Testis (tissue), 2 donors: ENCODE measurements at regions not wholly inside any gene's neighbourhood (a gene's known extent, or its start where the extent isn't known, plus 50 kb on each side); places are given as distances from the start of the nearest gene placed in this dataset.

ENCODE experiments used
- DNase-seq: peaks from one replicate; pipeline ENCODE4 v3.0.0-alpha.2; 2019
- H3K27ac ChIP-seq, 2 donors: fragments of 200-600 bp; sonication (generic); one replicate each; pipeline ENCODE4 v1.5.1; 2019
- H3K27me3 ChIP-seq: fragments of 200-600 bp; sonication (generic); one replicate; pipeline ENCODE4 v1.5.1; 2019
- H3K36me3 ChIP-seq: fragments of 200-600 bp; sonication (generic); one replicate; pipeline ENCODE4 v1.5.1; 2017; ENCODE audit warnings: low read depth; ENCODE audit errors: missing control alignments
- H3K4me1 ChIP-seq: fragments of 200-600 bp; sonication (generic); one replicate; pipeline ENCODE4 v1.5.1; 2019
- H3K4me3 ChIP-seq, 2 donors: fragments of 200-600 bp; sonication (generic); one replicate each; pipeline ENCODE4 v1.5.1; 2017 to 2019
- H3K9me3 ChIP-seq: fragments of 200-600 bp; sonication (generic); one replicate; pipeline ENCODE4 v1.5.1; 2017
- POLR2A ChIP-seq: fragments of 450-650 bp; IDR thresholded peaks from one replicate; pipeline ENCODE4 v1.6.1; 2017; ENCODE audit warnings: antibody characterized with exemption, mild to moderate bottlenecking, moderate library complexity
- WGBS, 2 donors: methylation state at CpG; one replicate each; pipeline ENCODE4 v1.1.5; 2018; 5-methylcytosine and 5-hydroxymethylcytosine counted together
- intact Hi-C: fragments of 100-400 bp; cut with DNase I; formaldehyde crosslinking; loops from one replicate; pipeline ENCODE4 v1.15.1; 2023; ENCODE audit warnings: low total_unique reads
- TF ChIP-seq, protein P1 (sequence below), 3 experiments: fragments of 450-650 bp in 2 of 3; fragments of 200-600 bp in 1 of 3; sonication (generic) in 1 of 3; IDR thresholded peaks; one replicate each; pipeline ENCODE4 v1.5.1; 2016 to 2019; ENCODE audit warnings: antibody characterized with exemption in 3 of 3, mild to moderate bottlenecking in 2 of 3, moderate library complexity in 1 of 3

- TF ChIP-seq, protein P1, sequence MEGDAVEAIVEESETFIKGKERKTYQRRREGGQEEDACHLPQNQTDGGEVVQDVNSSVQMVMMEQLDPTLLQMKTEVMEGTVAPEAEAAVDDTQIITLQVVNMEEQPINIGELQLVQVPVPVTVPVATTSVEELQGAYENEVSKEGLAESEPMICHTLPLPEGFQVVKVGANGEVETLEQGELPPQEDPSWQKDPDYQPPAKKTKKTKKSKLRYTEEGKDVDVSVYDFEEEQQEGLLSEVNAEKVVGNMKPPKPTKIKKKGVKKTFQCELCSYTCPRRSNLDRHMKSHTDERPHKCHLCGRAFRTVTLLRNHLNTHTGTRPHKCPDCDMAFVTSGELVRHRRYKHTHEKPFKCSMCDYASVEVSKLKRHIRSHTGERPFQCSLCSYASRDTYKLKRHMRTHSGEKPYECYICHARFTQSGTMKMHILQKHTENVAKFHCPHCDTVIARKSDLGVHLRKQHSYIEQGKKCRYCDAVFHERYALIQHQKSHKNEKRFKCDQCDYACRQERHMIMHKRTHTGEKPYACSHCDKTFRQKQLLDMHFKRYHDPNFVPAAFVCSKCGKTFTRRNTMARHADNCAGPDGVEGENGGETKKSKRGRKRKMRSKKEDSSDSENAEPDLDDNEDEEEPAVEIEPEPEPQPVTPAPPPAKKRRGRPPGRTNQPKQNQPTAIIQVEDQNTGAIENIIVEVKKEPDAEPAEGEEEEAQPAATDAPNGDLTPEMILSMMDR (IDR thresholded peaks at IDR 0.05), result no peak
- TF ChIP-seq POLR2A, result no peak
- no peaks in the 10 kb centered on the region for H3K27me3 ChIP-seq
- 77 to 83% methylated on average over 4 of the region's 4 CpGs for WGBS, 2 donors
Measured at GRCh38 chr16:76801357-76801756, 389.6 kb upstream of the MON1B start.

GRCh38 chr16:76816475-76816874 lies 374.5 kb upstream of the MON1B start:
- intact Hi-C loops, result no loop called here
- Histone ChIP-seq H3K27me3 (no peaks in the 10 kb centered on the region), H3K36me3 (no peaks in the 10 kb centered on the region), H3K9me3 (no peaks in the 10 kb centered on the region), H3K4me1 (no peaks in the 10 kb centered on the region), H3K4me3 (no peak overlapping the region), H3K27ac (no peak overlapping the region)
- TF ChIP-seq POLR2A, result no peak
- TF ChIP-seq, protein P1 (IDR thresholded peaks at IDR 0.05), result no peak
- WGBS, 2 donors, result 90 to 92% methylated on average over 2 of the region's 2 CpGs
- DNase-seq, result no peak

More at GRCh38 chr16:76801357-76801756, 389.6 kb upstream of the MON1B start:
- H3K4me3 ChIP-seq, result no peak overlapping the region
- no peaks in the 10 kb centered on the region for H3K4me1 ChIP-seq
- intact Hi-C loops, result no loop called here
- no peaks in the 10 kb centered on the region for H3K9me3 ChIP-seq
- H3K36me3 ChIP-seq, result no peaks in the 10 kb centered on the region
- H3K27ac ChIP-seq, result no peak overlapping the region
- DNase-seq, result no peak

DNA sequence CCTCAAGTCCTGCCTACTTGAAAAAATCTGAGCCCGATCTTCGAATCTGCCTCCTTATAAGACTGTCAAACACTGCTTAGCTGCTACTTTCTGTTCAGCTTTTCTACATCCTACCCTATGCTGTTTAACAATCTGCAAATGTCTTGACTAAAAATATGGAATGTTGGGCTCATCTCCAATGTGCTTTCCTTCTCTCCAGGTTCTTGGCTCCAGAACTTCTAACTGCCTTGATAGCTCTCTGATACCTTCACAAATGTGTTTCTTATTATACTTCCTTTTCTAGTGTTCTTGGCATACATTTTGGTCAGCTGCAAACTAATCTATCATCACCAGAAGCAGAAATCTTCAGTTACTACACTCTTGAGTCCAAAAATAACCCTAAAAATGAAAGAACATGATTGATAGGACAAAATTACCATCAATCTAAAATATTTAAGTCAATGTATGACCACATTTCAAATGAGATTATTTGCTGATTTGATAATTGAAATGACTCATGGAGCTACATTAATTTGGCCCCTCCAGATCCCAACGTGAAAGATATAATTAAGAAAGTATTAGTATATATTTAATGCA lies 372.3 kb upstream of the MON1B start:
- intact Hi-C loops, result no loop called here
- DNase-seq, result no peak
- Histone ChIP-seq H3K36me3 (no peaks in the 10 kb centered on the region), H3K27me3 (no peaks in the 10 kb centered on the region), H3K27ac (no peak overlapping the region), H3K9me3 (no peaks in the 10 kb centered on the region), H3K4me3 (no peak overlapping the region), H3K4me1 (no peaks in the 10 kb centered on the region)
- TF ChIP-seq, protein P1 (IDR thresholded peaks at IDR 0.05), result no peak
- no peak for TF ChIP-seq POLR2A
- WGBS, 2 donors, result 67 to 78% methylated on average over 3 of the region's 3 CpGs

DNA sequence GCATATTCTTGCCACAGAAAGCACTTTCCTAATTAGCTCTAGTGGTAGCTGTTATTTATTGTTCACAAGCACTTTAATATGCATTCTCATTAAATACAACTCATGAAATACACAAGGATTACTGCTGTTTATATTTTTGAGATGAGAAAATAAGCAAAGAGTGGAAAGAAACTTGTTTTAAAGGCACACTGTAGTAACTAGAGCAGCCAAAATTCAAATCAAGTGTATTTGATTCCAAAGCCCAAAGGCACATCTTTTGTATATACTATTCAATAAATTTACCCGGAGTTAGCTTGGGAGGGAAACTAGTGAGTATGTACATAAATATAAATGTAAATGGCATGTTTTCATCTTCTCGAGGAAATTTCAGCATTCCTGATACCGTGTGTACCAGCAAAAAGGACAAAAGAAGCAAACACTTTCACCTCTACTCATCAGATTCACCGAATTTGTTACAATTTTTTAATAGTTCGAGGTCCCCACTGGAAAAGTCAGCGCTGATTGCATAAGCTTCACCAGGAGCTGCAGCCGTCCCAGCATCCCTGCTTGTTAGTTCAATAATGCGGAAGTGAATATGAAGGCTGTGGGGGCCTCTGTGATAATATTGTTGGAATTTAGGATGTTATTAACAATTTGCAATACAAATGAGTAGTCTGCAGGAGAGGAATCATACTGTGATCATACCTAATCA lies 371.6 kb upstream of the MON1B start:
- Histone ChIP-seq H3K4me3 (no peak overlapping the region), H3K9me3 (no peaks in the 10 kb centered on the region), H3K27me3 (no peaks in the 10 kb centered on the region), H3K4me1 (no peaks in the 10 kb centered on the region), H3K36me3 (no peaks in the 10 kb centered on the region), H3K27ac (no peak overlapping the region)
- no peak for DNase-seq
- 72 to 83% methylated on average over 8 of the region's 8 CpGs for WGBS, 2 donors
- TF ChIP-seq, protein P1 (IDR thresholded peaks at IDR 0.05), result no peak
- TF ChIP-seq POLR2A, result no peak
- intact Hi-C loops, result no loop called here

DNA sequence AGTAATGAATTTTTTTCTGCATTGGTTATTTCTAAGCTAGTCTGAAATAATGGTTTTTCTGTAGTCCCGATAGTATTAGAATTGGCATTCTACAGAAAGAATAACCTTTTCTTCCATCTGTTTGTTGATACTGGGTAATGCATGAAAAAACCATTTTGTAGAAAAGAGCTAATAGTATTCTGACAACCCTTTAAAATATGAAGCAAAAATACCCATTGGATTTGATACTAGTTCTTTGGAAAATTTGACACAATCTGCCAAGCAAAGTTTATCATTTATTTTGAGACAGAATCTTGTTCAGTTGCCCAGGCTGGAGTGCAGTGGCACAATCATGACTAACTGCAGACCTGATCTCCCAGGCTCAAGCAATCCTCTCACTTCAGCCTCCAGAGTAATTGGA lies 366.8 kb upstream of the MON1B start:
- no peak overlapping the region for H3K27ac ChIP-seq
- intact Hi-C loops, result no loop called here
- no peak overlapping the region for H3K4me3 ChIP-seq
- H3K36me3 ChIP-seq, result no peaks in the 10 kb centered on the region
- WGBS, 2 donors, result 81 to 84% methylated on average over 1 of the region's 1 CpG
- no peaks in the 10 kb centered on the region for H3K27me3 ChIP-seq
- TF ChIP-seq POLR2A, result no peak
- TF ChIP-seq, protein P1 (IDR thresholded peaks at IDR 0.05), result no peak
- no peaks in the 10 kb centered on the region for H3K4me1 ChIP-seq
- H3K9me3 ChIP-seq, result no peaks in the 10 kb centered on the region
- no peak for DNase-seq
